CMK (cell line): ENCODE measurements at regions not wholly inside any gene's neighbourhood (a gene's known extent, or its start where the extent isn't known, plus 50 kb on each side); places are given as distances from the start of the nearest gene placed in this dataset.
"Not testable (repeated sequence)": the region's sequence is repeated elsewhere in the genome, so short reads cannot be mapped to it uniquely, and the experiment has no call there.

Experiments used
- DNase-seq: peaks from one replicate; pipeline ENCODE4 v3.0.0-alpha.2; 2010; ENCODE audit warnings: low read depth

- no peak for DNase-seq
These were observed 322.2 kb downstream of the FGFR2 start for GRCh38 chr10:121276046-121276445.

- DNase-seq: no peak
These were observed 321.4 kb downstream of the FGFR2 start for GRCh38 chr10:121276822-121277221.

GRCh38 chr10:121278386-121278785 lies 319.9 kb downstream of the FGFR2 start:
- DNase-seq: not testable (repeated sequence)

DNA sequence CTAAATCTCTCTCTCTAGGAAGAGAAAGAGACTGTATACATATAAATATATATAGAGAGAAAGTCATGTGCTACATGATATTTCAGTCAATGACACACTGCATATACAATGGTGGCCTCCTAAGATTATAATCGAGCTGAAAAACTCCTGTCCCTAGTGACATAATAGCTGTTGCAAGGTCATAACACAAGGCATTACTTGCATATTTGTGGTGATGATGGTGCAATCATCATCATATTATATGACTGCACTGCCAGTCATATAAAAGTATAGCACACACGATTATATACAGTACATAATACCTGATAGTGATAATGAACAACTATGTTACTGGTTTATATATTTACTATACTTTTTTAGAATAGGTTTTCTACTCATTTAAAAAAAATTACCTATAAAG lies 316.7 kb downstream of the FGFR2 start:
- no peak for DNase-seq

- no peak for DNase-seq
These were observed 316.0 kb downstream of the FGFR2 start for GRCh38 chr10:121282264-121282663.

- DNase-seq: no peak
These were observed 315.3 kb downstream of the FGFR2 start for GRCh38 chr10:121282797-121283515.

DNA sequence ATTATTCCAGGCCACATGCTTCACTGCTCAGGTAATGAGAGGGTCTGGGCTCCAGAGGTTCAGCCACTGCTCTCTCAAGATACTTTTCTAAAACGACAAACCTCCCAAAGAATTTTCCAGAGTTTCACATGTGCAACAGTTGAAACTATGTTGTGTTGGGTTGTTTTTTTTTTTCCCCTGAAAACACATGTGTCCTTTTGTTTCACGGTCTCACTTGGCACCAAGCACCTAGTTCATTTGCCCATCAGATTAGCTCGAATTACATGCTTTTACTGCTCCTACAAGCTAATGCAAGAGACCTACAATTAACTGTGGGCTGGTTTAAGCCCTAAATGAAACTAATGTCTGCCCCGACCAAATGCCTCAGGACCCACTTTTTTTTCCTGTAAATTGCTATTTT lies 313.3 kb downstream of the FGFR2 start:
- DNase-seq: no peak

DNA sequence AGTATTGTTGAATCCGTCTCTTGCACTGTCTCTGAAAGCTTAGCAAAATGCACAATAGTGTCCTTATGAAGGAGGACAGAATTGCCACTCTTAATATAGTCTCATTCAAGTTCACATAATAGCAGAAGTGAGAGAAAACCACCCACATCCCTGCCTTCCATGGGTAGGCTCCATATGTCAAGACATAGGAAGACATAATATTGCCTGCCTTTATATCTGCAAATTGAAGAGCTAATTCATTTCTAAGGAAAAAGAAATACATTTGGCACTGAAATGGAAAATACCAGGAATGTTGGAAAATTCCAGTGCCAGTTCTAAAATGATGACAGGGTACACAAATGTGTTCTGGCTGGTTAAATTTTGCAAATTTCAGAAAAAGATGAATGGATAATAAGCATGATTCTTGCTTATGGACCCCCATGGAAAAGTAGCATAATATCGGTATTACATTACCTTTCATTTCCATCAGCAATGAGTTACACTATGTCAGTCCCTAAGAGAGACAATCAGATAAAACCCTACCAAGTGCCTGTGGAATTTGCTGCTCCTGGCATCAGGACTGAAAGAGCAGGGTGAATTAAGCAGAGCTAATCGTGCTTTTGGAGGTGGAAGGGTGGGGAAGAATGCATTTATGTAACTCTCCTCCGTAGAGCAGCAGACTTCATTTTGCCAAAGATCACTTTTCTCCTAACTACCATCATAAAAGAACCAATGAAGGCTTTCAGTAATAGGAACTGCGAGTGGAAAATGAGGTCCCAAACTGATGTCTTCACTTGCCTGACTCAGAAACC lies 312.6 kb downstream of the FGFR2 start:
- DNase-seq: no peak

DNA sequence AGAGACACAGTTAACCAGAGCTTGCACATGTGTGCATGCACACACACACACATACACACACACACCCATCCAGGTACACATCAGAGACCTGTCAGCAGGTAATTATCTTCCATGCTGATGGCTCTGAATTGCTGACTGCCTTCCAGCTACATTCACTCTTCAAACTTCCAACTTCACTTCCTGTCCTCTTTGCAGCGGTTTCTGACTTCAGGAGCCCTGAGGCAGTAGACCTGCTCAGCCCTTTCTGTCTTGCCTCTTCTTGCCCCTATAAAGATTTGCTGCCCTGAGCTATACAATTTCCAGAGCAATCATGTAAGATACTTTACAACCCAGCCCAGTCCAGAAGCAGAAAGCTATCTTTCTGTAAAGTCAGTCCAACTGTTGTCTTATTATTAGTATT lies 310.2 kb downstream of the FGFR2 start:
- no peak for DNase-seq

DNA sequence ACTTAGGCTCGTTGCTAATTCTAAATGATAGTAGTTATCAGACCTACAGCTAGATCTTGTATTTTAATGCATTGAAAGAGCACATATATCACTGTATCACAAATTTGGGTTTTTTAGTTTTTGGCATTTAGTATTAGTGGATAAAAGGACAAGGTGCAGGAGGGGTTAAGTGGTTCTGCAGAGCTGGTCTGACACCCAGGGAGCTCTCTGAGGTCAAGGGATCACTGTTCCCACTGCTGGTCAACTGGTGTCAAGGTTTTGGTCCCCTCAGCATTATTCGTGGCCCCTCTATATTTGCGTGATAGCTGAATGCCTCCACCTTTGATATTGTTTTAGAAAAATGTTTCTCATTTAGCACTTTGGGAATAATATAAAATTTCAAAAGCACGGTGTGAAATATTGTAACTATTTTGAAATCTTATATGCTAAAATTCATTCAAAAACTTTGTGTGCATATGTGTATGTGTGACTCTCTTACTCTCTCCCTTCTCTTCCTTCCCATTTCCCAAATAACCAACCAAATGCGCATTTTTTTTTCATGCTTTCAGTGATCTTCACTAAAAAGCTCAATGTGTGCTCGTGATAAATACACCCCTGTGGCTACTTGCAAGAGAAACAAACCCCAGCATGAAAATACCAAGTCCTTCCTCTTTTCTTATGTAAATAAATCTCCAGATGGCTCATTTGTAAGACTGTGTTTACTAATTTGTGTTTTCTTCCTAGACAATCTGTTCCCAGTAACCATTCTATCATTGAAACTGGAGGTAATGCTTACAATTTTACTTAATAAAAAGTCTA lies 309.2 kb downstream of the FGFR2 start:
- no peak for DNase-seq

GRCh38 chr10:121289800-121290199 lies 308.4 kb downstream of the FGFR2 start:
- DNase-seq: no peak

DNA sequence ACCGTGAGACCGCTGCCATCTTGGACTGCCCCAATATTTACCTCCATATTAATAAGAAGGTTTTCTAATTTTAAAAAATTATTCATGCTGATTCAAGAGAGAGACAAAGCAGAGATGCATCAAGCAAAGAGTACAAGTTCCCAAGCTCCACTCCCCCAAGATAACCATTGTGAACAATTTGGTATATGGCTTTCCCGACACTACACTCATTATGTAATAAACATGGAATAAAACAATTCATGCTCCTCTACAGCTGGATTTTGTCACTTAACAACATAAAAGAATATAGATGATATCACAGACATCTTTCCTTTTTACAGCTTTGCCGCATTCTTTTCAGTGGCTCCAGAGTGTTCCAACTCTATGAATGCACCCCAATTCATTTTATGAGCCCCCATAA lies 307.6 kb downstream of the FGFR2 start:
- no peak for DNase-seq

DNA sequence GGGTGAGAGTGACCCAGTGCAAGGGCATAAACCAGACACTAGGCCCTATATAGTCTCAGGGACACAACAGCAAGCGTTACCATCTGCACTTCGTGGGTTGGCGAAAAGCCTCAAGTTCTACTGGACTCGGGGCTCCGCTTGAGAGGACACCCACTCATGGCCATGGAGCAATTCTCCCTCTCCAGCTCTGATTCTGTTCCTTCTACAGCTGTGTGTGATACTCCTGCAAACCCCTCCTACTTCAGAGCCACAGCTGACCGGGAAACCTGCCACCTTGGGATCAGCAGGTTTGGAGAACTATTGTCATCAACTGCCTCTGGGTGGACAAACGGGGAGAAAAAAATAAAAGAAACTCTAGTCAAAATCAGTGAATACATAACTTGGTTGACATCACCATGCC lies 306.9 kb downstream of the FGFR2 start:
- no peak for DNase-seq

DNA sequence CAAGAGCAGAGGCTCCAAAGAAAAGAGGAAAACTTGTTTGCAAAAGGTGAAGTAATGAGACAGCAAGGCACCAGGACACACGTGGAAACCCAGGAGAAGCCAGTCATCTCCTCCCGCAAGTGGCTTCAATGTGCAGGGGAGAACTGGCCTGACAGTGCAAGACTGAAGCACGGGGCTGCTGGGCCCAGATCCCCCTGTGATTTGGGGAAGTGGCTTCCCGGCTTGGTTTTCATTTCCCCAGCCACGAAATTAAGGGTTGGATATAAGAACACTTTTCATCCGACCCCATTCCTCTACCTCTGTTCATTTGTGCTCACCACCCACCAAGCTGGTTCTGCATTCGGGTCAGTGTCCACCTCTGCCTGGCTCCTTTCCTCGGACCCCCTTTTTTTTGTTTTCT lies 306.4 kb downstream of the FGFR2 start:
- DNase-seq: no peak

GRCh38 chr10:121292321-121292720 lies 305.9 kb downstream of the FGFR2 start:
- no peak for DNase-seq

DNA sequence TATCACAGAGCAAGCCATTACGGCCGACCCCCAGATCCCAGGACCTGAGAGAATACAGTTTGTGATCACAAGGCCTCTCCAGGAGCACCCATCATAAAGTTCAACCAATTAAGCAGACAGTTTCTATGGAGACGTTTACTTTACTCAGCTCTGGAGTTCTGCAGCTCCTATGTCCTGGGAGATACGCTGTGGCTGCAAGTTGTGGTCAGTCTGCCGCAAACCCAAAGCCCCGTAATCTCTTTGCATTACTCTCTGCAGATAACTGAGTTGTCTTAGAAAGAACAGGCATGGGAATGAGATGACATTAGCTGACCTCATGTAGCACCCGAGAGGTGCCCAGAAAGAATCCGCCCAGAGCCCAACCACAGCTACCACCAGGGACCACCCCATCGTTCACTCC lies 305.1 kb downstream of the FGFR2 start:
- DNase-seq: no peak

DNA sequence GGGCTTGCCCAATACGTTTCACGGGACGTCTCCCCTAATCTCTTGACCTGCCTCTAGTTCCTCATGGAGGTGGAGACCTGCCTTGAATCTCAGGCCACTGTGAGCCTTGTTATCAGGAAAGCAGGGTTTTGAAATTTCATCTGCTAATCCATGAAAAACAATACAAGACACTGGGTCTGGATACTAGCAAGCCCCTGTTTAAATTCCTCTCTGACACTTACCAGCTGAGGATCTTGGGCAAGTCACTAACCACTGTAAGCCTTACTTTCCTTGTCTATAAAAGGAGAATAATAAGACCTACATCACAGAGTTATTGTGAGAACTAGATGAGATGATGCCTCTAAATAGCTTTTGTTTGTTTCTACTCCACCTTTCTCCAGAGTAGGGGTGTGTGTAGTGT lies 303.6 kb downstream of the FGFR2 start:
- no peak for DNase-seq

DNA sequence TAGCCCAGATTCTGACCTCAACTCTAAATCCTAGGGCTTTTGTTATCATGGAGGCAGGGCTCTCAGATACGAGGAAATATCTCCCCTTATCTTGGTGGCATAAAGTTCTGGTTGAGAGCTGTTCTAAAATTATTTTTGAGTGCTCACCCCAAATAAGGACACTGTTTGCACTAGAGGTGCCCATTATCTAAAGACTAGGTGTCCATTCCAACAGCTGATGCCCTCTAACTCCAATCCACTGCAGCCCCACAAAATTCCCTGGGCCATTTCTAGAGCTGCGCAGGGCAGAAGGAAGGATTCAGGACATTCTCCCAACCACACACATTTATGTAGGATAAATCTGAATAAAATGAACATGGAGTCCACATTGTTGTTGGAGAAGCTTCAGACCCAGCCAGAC lies 301.9 kb downstream of the FGFR2 start:
- DNase-seq: no peak

DNA sequence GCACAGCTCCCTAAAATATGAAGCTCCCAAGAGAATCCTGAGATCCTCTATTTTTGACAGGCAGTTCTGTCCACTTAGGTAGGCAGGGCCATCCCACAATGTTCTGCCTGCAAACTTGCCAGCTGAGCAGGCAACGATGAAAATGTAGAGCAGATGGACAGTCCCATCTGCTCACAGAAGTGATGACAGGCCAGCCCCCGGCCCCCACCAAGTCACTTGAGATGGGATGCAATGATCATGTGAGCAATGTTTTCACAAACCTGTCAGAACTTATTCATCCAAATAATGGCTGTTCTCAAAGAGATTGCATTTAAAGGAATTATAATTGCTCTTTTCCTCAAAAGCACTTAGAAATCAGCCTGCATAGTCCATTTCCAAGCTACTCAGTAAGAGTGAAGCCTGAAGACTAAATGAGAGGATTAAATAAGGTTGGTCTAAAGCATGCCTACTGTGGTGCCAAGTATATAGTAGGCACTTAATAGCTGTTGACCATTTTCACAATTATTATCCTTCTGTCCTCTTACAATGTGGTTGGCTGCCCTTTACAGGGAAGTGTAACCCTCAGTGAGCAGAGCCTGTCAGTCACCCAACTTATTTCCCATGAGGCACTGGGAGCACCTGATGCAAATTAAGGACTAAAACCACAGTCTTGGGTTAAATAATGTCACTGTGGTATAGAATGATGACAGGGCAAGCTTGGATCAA lies 301.2 kb downstream of the FGFR2 start:
- DNase-seq: no peak

DNA sequence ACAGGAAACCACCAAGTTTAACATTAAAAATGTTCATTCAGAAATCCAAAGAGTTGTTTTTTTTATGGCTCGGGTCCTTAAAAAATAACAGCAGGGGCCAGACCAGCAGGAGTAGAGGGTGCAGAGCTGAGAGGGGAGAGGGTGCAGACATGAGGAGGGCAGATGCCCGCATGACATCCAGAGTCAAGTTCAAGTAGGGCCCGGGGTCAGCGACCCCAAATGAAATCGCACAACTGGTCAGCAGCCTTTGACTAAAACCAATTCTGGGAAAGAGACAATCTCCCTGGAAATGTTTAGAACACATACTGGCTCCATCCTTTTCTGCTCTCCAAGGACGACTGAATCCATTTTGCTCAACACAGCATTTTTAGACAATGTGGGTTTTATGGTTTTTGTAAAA lies 297.5 kb downstream of the FGFR2 start:
- no peak for DNase-seq

DNA sequence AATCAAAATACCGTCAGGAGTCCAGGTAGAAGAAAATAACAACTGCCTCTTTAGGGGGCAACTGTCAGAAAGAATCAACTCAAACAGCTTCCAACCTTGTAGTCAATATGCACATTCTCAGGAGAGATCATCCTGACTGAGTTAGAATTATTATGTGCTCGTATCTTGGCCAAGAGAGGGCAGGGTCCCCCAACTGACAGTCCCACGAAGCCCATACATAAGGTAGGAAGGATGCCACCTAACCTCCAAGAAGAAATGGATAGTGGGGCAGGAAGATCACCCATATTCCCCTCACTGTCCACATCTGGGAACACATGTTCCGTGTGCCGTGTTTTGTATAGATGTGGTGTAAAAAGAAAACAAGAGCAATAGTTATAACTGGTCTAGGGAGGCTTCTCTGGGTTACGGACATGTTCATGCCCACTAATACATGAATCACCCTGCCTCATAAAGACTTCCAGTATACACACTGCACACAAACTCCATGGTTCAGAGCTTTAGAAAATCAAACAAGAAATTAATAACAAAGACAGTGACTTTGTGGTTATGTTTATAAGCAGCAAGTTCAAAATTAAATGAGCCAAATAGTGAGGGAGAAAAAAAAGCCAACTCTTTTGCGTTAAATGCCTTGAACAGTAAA lies 295.6 kb downstream of the FGFR2 start:
- DNase-seq: no peak
